ENCODE measurements at regions not wholly inside any gene's neighbourhood (a gene's known extent, or its start where the extent isn't known, plus 50 kb on each side); places are given as distances from the start of the nearest gene placed in this dataset.
"Not testable (repeated sequence)": the region's sequence is repeated elsewhere in the genome, so short reads cannot be mapped to it uniquely, and the experiment has no call there.

GRCh38 chr7:131933219-131933618 is 376.8 kb upstream of the PODXL start:
- not testable (repeated sequence) for DNase-seq

- no peak for DNase-seq
These were observed 375.8 kb upstream of the PODXL start for GRCh38 chr7:131932271-131932670.

GRCh38 chr7:131931370-131931769 is 374.9 kb upstream of the PODXL start:
- DNase-seq: no peak

- DNase-seq: no peak
These were observed 373.2 kb upstream of the PODXL start for GRCh38 chr7:131929632-131930031.

- DNase-seq: no peak
These were observed 371.5 kb upstream of the PODXL start for GRCh38 chr7:131927770-131928423.

- DNase-seq: no peak
These were observed 369.2 kb upstream of the PODXL start for GRCh38 chr7:131925636-131926035.

- DNase-seq: no peak
These were observed 368.4 kb upstream of the PODXL start for GRCh38 chr7:131924857-131925256.

GRCh38 chr7:131922948-131923347 is 366.5 kb upstream of the PODXL start:
- not testable (repeated sequence) for DNase-seq

- DNase-seq: no peak
These were observed 364.6 kb upstream of the PODXL start for GRCh38 chr7:131921016-131921415.

- no peak for DNase-seq
These were observed 363.7 kb upstream of the PODXL start for GRCh38 chr7:131919920-131920709.

- no peak for DNase-seq
These were observed 354.7 kb upstream of the PODXL start for GRCh38 chr7:131911112-131911511.

- DNase-seq: no peak
These were observed 352.8 kb upstream of the PODXL start for GRCh38 chr7:131909151-131909768.

GRCh38 chr7:131908714-131909113 is 352.3 kb upstream of the PODXL start:
- DNase-seq: no peak

GRCh38 chr7:131905471-131905973 is 349.1 kb upstream of the PODXL start:
- DNase-seq: no peak

GRCh38 chr7:131904760-131905327 is 348.4 kb upstream of the PODXL start:
- no peak for DNase-seq

GRCh38 chr7:131903315-131903714 is 346.9 kb upstream of the PODXL start:
- DNase-seq: no peak

- no peak for DNase-seq
These were observed 344.4 kb upstream of the PODXL start for GRCh38 chr7:131900785-131901287.

GRCh38 chr7:131899271-131900030 is 343.0 kb upstream of the PODXL start:
- DNase-seq: no peak

- no peak for DNase-seq
These were observed 342.0 kb upstream of the PODXL start for GRCh38 chr7:131898418-131898817.

GRCh38 chr7:131897790-131898165 is 341.4 kb upstream of the PODXL start:
- no peak for DNase-seq

GRCh38 chr7:131897016-131897789 is 340.8 kb upstream of the PODXL start:
- no peak for DNase-seq

Data from CD4-positive, alpha-beta T cell treated with Interferon gamma for 1 hour (primary cell).